ENCODE measurements at regions not wholly inside any gene's neighbourhood (a gene's known extent, or its start where the extent isn't known, plus 50 kb on each side); places are given as distances from the start of the nearest gene placed in this dataset.

GRCh38 chr16:85446951-85447692 lies 166.0 kb upstream of the GSE1 start (continued):
- peak; percentile 47 for TF ChIP-seq ZNF883 (CRISPR knock-in tag; IDR thresholded peaks at IDR 0.05; ENCODE audit: not compliant biosample characterization)
- TF ChIP-seq ZNF687 (CRISPR knock-in tag; IDR thresholded peaks at IDR 0.05): peak; percentile 57; the same call in 1 of the 2 replicates
- TF ChIP-seq SP4 (CRISPR knock-in tag; IDR thresholded peaks at IDR 0.05): no peak
- TF ChIP-seq IRF2 (CRISPR knock-in tag; IDR thresholded peaks at IDR 0.05): no peak
- TF ChIP-seq NBN (conservative IDR thresholded peaks at IDR 0.05): no peak
- TF ChIP-seq STAG1 (CRISPR knock-in tag; IDR thresholded peaks at IDR 0.05): peak; percentile 62
- no peak for TF ChIP-seq KAT8 (CRISPR knock-in tag; IDR thresholded peaks at IDR 0.05)
- no peak for TF ChIP-seq ZC3H4 (CRISPR knock-in tag; IDR thresholded peaks at IDR 0.05; ENCODE audit: borderline replicate concordance)
- no peak for TF ChIP-seq CBX5 (CRISPR knock-in tag; IDR thresholded peaks at IDR 0.05; ENCODE audit: borderline replicate concordance)
- TF ChIP-seq KAT7 (CRISPR knock-in tag; IDR thresholded peaks at IDR 0.05; ENCODE audit: borderline replicate concordance): no peak
- TF ChIP-seq SUZ12 (IDR thresholded peaks at IDR 0.05; ENCODE audit: low read depth, low read length): no peak
- 0 out of 2 replicates have a peak, but pooled peaks have one; percentile 18 for TF ChIP-seq FOXC1 (CRISPR knock-in tag; IDR thresholded peaks at IDR 0.05; ENCODE audit: borderline replicate concordance)
- TF ChIP-seq REXO4 (CRISPR knock-in tag; IDR thresholded peaks at IDR 0.05; ENCODE audit: borderline replicate concordance): no peak
- no peak for TF ChIP-seq BHLHE40 (IDR thresholded peaks at IDR 0.05; ENCODE audit: low read length)
- peak; percentile 34; the same call in 1 of the 2 replicates for TF ChIP-seq ZSCAN21 (CRISPR knock-in tag; IDR thresholded peaks at IDR 0.05; ENCODE audit: borderline replicate concordance)
- no peak for TF ChIP-seq GMEB1 (CRISPR knock-in tag; IDR thresholded peaks at IDR 0.05; ENCODE audit: borderline replicate concordance)
- no peak for TF ChIP-seq GPBP1L1 (CRISPR knock-in tag; IDR thresholded peaks at IDR 0.05)
- no peak for TF ChIP-seq ZNF441 (CRISPR knock-in tag; IDR thresholded peaks at IDR 0.05; ENCODE audit: borderline replicate concordance)
- TF ChIP-seq CHCHD3 (CRISPR knock-in tag; IDR thresholded peaks at IDR 0.05): 0 out of 2 replicates have a peak, but pooled peaks have one; percentile 69
- TF ChIP-seq MAZ (IDR thresholded peaks at IDR 0.05; ENCODE audit: borderline replicate concordance, low read depth, low read length): 0 out of 2 replicates have a peak, but pooled peaks have one; percentile 22
- TF ChIP-seq MAZ (CRISPR knock-in tag; IDR thresholded peaks at IDR 0.05; ENCODE audit: low read depth): 0 out of 2 replicates have a peak, but pooled peaks have one; percentile 33
